ENCODE measurements at regions not wholly inside any gene's neighbourhood (a gene's known extent, or its start where the extent isn't known, plus 50 kb on each side); places are given as distances from the start of the nearest gene placed in this dataset.

GRCh38 chr22:17283423-17283822 lies 64.2 kb upstream of the ADA2 start:
- TF ChIP-seq HNF4A (conservative IDR thresholded peaks at IDR 0.05) (no peak), CTCF (IDR thresholded peaks at IDR 0.05; ENCODE audit: low read depth, low read length, missing input control) (no peak), ATF3 (IDR thresholded peaks at IDR 0.05) (no peak), YY1 (IDR thresholded peaks at IDR 0.05) (no peak), GABPA (IDR thresholded peaks at IDR 0.05 in 1 of 2, conservative IDR thresholded peaks at IDR 0.05 in 1 of 2) (no peak), MAX (IDR thresholded peaks at IDR 0.05) (no peak), RAD21 (IDR thresholded peaks at IDR 0.05) (no peak), EGR1 (IDR thresholded peaks at IDR 0.05; ENCODE audit: low read depth in 2 of 2) (no peak), RXRA (IDR thresholded peaks at IDR 0.05) (no peak), HNF4G (IDR thresholded peaks at IDR 0.05) (no peak), JUND (IDR thresholded peaks at IDR 0.05) (no peak), REST (IDR thresholded peaks at IDR 0.05) (no peak)
- WGBS = 87% methylated on average over 4 of the region's 4 CpGs
- DNase-seq (ENCODE audit: low spot score) = no peak

GRCh38 chr22:17281440-17281841 lies 62.2 kb upstream of the ADA2 start:
- H3K27me3 ChIP-seq (ENCODE audit: control insufficient read depth in 4 of 4, insufficient read depth in 4 of 4, low read length in 3 of 4) = no peaks in the 10 kb centered on the region
- no peak for DNase-seq (ENCODE audit: low spot score)
- peaks cover 0 to 18% (median 0%) of the 10 kb centered on the region in 4 donors for H3K36me3 ChIP-seq (ENCODE audit: control insufficient read depth in 4 of 4, insufficient read depth in 3 of 4, low read depth in 1 of 4, low read length in 3 of 4)
- no peaks in the 10 kb centered on the region for H3K9me3 ChIP-seq (ENCODE audit: control insufficient read depth in 4 of 4, low read length in 3 of 4)
- no peaks in the 10 kb centered on the region for H3K4me1 ChIP-seq (ENCODE audit: control insufficient read depth in 4 of 4, insufficient read depth in 4 of 4, low read length in 3 of 4)
- TF ChIP-seq MAX (IDR thresholded peaks at IDR 0.05) = no peak
- TF ChIP-seq HNF4A (conservative IDR thresholded peaks at IDR 0.05) = no peak
- TF ChIP-seq CTCF (IDR thresholded peaks at IDR 0.05; ENCODE audit: low read depth, low read length, missing input control) = no peak
- 79% methylated on average over 8 of the region's 8 CpGs for WGBS
- no peak overlapping the region for H3K27ac ChIP-seq (ENCODE audit: low read depth in 1 of 2, low read length in 2 of 2)
- H3K4me3 ChIP-seq (ENCODE audit: low read depth in 1 of 3, low read length in 3 of 3) = no peak overlapping the region
- no peak overlapping the region for H3K9ac ChIP-seq (ENCODE audit: low read depth in 1 of 2, low read length in 2 of 2)

More at GRCh38 chr22:17283423-17283822, 64.2 kb upstream of the ADA2 start:
- Histone ChIP-seq H3K27me3 (ENCODE audit: control insufficient read depth in 4 of 4, insufficient read depth in 4 of 4, low read length in 3 of 4) (no peaks in the 10 kb centered on the region), H3K9me3 (ENCODE audit: control insufficient read depth in 4 of 4, low read length in 3 of 4) (no peaks in the 10 kb centered on the region), H3K4me3 (ENCODE audit: low read depth in 1 of 3, low read length in 3 of 3) (no peak overlapping the region), H3K4me1 (ENCODE audit: control insufficient read depth in 4 of 4, insufficient read depth in 4 of 4, low read length in 3 of 4) (no peaks in the 10 kb centered on the region), H3K36me3 (ENCODE audit: control insufficient read depth in 4 of 4, insufficient read depth in 3 of 4, low read depth in 1 of 4, low read length in 3 of 4) (peaks cover 0 to 14% (median 0%) of the 10 kb centered on the region in 4 donors), H3K27ac (ENCODE audit: low read depth in 1 of 2, low read length in 2 of 2) (no peak overlapping the region), H3K9ac (ENCODE audit: low read depth in 1 of 2, low read length in 2 of 2) (no peak overlapping the region)
